HG02943 (cell line): ENCODE measurements at regions not wholly inside any gene's neighbourhood (a gene's known extent, or its start where the extent isn't known, plus 50 kb on each side); places are given as distances from the start of the nearest gene placed in this dataset.

Experiments
- ATAC-seq: cut with Tn5 transposase; IDR thresholded peaks from one replicate; pipeline ENCODE4 v1.9.1; 2021; ENCODE audit warnings: mild to moderate bottlenecking, low read depth, moderate library complexity; ENCODE audit not compliant: unreplicated experiment

GRCh38 chr12:66066137-66066928, 64.2 kb downstream of the LLPH start:
- ATAC-seq, result peak; percentile 80

- ATAC-seq, result no peak
Observed at GRCh38 chr12:66065641-66066136, 64.9 kb downstream of the LLPH start.

- ATAC-seq, result no peak
Observed at GRCh38 chr12:66065150-66065549, 65.4 kb downstream of the LLPH start.

- no peak for ATAC-seq
Observed at GRCh38 chr12:66063916-66064315, 66.6 kb downstream of the LLPH start.

DNA sequence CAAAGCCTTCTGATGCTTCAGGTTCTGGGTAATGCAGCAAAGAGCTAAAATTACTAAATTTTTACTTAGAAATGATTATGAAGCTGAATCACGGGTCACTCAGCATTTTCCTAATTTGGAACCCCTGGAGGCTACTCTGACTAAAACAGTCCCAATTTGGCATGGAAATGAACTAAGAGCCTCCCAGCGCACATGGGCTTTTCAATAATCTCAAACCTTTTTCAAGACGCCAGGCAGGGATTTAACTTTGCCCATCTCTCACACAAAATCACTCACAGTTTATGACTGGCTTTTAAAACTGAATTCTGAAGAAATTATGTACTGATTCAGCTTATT, 68.3 kb downstream of the LLPH start:
- no peak for ATAC-seq

- no peak for ATAC-seq
Observed at GRCh38 chr12:66061557-66062289, 68.8 kb downstream of the LLPH start.

GRCh38 chr12:66061076-66061475, 69.5 kb downstream of the LLPH start:
- ATAC-seq, result no peak

- no peak for ATAC-seq
Observed at GRCh38 chr12:66060163-66060907, 70.2 kb downstream of the LLPH start.

- ATAC-seq, result no peak
Observed at GRCh38 chr12:66059666-66060065, 70.9 kb downstream of the LLPH start.

DNA sequence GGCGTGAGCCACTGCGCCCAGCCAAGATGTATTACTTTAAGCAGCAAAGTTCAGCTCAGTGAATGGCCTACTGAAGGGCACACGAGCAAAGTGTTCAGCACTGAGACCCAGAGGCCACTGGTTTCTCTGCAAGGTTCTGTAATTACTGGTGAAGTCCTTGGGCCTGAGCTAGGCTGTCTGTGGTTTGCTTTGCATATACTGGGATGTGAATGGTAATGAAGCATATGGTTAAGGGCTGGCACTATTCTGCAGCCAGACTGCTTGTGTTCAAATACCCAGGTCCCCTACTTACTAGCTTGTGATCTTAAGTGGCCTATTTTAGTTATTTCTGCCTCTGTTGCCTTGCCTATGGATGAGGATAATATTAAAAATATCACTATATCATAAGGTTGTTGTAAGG, 72.0 kb downstream of the LLPH start:
- no peak for ATAC-seq

DNA sequence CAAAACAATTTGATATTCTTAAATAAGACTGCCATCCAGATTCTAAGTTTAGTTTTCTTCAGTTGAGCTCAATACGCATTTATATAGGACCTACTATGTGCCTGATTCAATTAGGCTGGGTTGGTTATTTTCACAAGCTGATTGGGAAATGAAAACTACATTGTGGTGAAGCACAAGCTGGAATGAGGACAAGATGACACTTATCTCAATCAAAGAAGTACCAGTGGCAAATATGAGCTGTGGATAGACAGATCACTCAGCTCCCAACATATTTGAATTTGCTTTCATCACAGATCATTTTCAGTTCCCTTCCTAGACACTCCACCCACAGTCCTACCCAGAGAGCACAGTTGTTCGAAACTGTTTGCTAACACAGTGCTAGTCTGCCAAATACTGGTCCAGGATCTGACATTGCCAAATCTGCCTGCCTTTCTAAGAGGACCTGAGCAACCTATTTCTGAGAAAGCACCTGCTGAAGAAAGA, 74.7 kb downstream of the LLPH start:
- no peak for ATAC-seq

DNA sequence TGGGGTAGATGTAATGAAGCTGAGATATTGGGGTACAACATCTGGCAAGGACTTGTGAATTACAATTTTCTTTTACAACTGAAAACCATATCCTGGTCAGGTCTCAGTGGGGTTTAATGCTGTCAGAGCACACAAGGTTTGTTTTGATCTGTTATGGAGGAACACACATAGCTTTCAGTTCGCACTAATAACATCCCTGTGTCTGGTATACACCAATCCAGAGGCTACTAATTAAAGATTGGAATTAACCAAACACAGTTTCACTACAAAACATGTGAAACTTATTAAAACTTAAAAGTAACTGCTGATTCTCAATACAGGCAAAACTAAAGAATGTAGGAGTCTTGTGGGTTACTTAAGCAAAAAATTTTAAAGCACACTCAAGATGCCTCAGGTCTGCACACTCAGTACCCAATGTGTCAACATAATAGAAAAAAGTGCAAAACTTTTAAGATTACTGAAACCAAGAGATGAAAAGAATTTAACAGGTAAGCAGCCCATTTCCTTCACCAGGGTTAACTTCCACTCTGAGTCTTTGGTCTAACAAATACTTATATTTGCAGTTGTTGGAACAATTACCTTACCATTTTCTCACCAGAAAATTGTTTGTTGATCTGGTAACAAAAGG, 77.4 kb downstream of the LLPH start:
- no peak for ATAC-seq

GRCh38 chr12:66051361-66051760, 79.2 kb downstream of the LLPH start:
- no peak for ATAC-seq

- ATAC-seq, result no peak
Observed at GRCh38 chr12:66050610-66051009, 79.9 kb downstream of the LLPH start.

GRCh38 chr12:66050283-66050576, 80.3 kb downstream of the LLPH start:
- no peak for ATAC-seq

- no peak for ATAC-seq
Observed at GRCh38 chr12:66049538-66050282, 80.8 kb downstream of the LLPH start.

DNA sequence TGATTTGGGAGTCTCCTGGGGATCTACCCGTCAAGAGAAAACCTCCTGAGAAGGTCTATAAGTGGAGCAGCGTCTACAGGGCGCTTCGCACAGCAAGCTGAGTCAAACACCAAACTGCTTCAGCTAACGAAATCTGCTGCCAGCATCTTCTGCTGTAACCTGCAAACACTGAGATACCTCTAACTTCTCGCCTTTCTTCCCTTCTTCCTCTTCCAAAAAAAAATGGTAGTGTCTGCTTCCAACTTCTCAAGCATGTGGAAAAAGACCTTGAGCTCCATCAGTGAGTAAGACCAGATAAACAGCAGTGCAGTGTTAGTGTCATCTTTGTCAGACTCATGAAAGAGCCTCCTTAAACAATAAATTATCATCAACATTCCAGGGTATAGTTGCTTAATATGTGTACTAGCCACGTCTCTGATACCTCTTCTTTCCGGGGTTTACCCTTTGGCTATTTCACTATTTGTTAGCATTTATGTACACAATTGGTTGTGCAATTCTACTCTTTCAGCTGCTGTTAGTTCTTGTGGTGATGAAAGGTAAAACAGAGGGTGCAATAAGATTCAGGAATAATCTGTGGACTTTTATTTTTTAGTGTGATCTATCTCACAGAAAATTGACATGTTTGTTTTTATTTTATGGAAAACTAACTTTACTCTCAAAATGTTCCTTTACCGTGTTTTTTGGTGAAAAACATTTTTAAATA, 81.6 kb downstream of the LLPH start:
- no peak for ATAC-seq

DNA sequence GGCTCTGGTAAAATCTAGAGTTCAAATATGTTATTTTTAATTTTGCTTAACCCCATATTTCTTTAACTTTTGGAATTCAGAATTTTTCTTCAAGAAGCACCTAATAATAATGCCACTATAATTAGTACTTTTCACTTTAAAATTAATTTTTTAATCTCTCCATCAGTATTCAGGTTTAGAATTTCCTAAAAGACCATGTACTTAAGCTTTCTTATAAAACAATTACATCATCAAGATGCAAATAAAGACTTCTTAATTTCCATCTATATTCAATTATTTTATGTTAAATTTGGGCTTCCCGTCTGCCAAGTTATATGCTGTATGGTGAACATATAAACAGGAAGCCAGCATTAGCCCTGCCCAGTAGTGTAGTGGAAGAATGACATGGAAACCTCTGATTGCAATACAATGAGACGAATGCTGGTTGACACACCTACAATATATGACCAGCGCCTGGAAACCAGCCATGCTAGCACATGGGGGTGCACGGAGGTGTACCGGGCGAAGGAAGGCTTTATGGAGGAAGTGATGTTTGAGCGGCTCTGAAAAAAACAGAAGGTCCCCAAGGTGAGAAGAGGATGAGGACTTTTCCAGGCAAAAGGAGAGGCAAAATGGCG, 82.2 kb downstream of the LLPH start:
- ATAC-seq, result no peak

- peak; percentile 71 for ATAC-seq
Observed at GRCh38 chr12:66047411-66048021, 83.0 kb downstream of the LLPH start.
